SK-N-SH (cell line): ENCODE measurements at regions not wholly inside any gene's neighbourhood (a gene's known extent, or its start where the extent isn't known, plus 50 kb on each side); places are given as distances from the start of the nearest gene placed in this dataset.

Source experiments
- CTCF ChIA-PET: fragments of 300-600, 350-600 bp; formaldehyde crosslinking; extraction: SDS; loops from one replicate; lab custom pipeline; 2021; lab: Yijun Ruan, JAX
- POLR2A ChIA-PET: fragments of 350-600 bp; sonication (Branson Sonifier 250); formaldehyde crosslinking; extraction: SDS; loops from one replicate; lab custom pipeline; 2020; ENCODE audit warnings: antibody characterized with exemption, inconsistent platforms; lab: Yijun Ruan, JAX
- DNase-seq: peaks from one replicate; pipeline ENCODE4 v3.0.0; 2012
- H2AFZ ChIP-seq: fragments of 200-600 bp; sonication (generic); 2 replicates; pipeline ENCODE4 v1.8.1; 2016; ENCODE audit warnings: antibody characterized with exemption, mild to moderate bottlenecking, low read depth
- H3F3A ChIP-seq: fragments of 200-600 bp; sonication (generic); replicated peaks from 2 replicates; pipeline ENCODE3; 2016; ENCODE audit warnings: antibody characterized with exemption, mild to moderate bottlenecking; ENCODE audit not compliant: insufficient read depth
- H3K27ac ChIP-seq, 2 experiments: fragments of 200-500 bp in 1 of 2; fragments of 200-600 bp in 1 of 2; sonication (Bioruptor generic) in 1 of 2; sonication (generic), shearing (Covaris generic) in 1 of 2; 2 replicates each; pipeline versions ENCODE4 v1.5.1 to v1.6.1; 2014 to 2016; ENCODE audit warnings: low read depth in 2 of 2, inconsistent platforms in 1 of 2, low read length in 1 of 2, mild to moderate bottlenecking in 1 of 2, mixed read lengths in 1 of 2
- H3K27me3 ChIP-seq: fragments of 200-600 bp; sonication (generic), shearing (Covaris generic); 2 replicates; pipeline ENCODE4 v1.6.1; 2016; ENCODE audit warnings: mixed run types; ENCODE audit not compliant: insufficient read depth
- H3K36me3 ChIP-seq, 2 experiments: fragments of 200-500 bp in 1 of 2; fragments of 200-600 bp in 1 of 2; sonication (Bioruptor generic) in 1 of 2; sonication (generic) in 1 of 2; replicated peaks in 1 of 2; 2 replicates each; pipeline versions ENCODE3 to v1.5.1; 2014 to 2016; ENCODE audit warnings: low read length in 1 of 2, mild to moderate bottlenecking in 1 of 2; ENCODE audit not compliant: insufficient read depth in 2 of 2, control insufficient read depth in 1 of 2
- H3K4me1 ChIP-seq, 2 experiments: fragments of 200-500 bp in 1 of 2; fragments of 200-600 bp in 1 of 2; sonication (Bioruptor generic) in 1 of 2; sonication (generic), shearing (Covaris generic) in 1 of 2; 2 replicates each; pipeline versions ENCODE4 v1.5.1 to v1.6.1; 2014 to 2016; ENCODE audit warnings: low read depth in 1 of 2, low read length in 1 of 2, mixed run types in 1 of 2; ENCODE audit not compliant: insufficient read depth in 2 of 2, control insufficient read depth in 1 of 2
- H3K4me2 ChIP-seq: fragments of 200-600 bp; sonication (generic), shearing (Covaris generic); 2 replicates; pipeline ENCODE4 v1.6.1; 2017; ENCODE audit warnings: mixed run types
- H3K4me3 ChIP-seq, 2 experiments: fragments of 200-500 bp in 1 of 2; fragments of 200-600 bp in 1 of 2; sonication (Bioruptor generic) in 1 of 2; sonication (generic), shearing (Covaris generic) in 1 of 2; 2 replicates each; pipeline versions ENCODE4 v1.5.1 to v1.8.1; 2014 to 2016; ENCODE audit warnings: low read depth in 2 of 2, inconsistent platforms in 1 of 2, low read length in 1 of 2, mild to moderate bottlenecking in 1 of 2, mixed read lengths in 1 of 2, moderate library complexity in 1 of 2
- H3K79me2 ChIP-seq: fragments of 200-600 bp; sonication (generic); 2 replicates; pipeline ENCODE4 v1.8.1; 2017; ENCODE audit warnings: mild to moderate bottlenecking; ENCODE audit not compliant: insufficient read depth
- H3K9ac ChIP-seq: fragments of 200-600 bp; sonication (generic); 2 replicates; pipeline ENCODE4 v1.6.1; 2017; ENCODE audit warnings: mixed run types
- H3K9me2 ChIP-seq: fragments of 200-600 bp; sonication (generic); 2 replicates; pipeline ENCODE4 v1.6.1; 2017; ENCODE audit warnings: mixed run types
- H3K9me3 ChIP-seq: fragments of 200-600 bp; sonication (generic); 2 replicates; pipeline ENCODE4 v1.6.1; 2017; ENCODE audit warnings: mixed run types, mild to moderate bottlenecking, moderate library complexity
- H4K20me1 ChIP-seq: fragments of 200-600 bp; sonication (generic); 2 replicates; pipeline ENCODE4 v1.6.1; 2017; ENCODE audit warnings: mild to moderate bottlenecking, mixed run types; ENCODE audit not compliant: insufficient read depth
- CHD2 ChIP-seq: fragments of 150-350 bp; IDR thresholded peaks from 2 replicates; pipeline ENCODE4 v1.6.1; 2018; ENCODE audit warnings: low read length; ENCODE audit not compliant: partially characterized antibody
- FOXJ3 ChIP-seq: sonication (generic); formaldehyde crosslinking; IDR thresholded peaks from 2 replicates; pipeline ENCODE4 v1.5.1; 2020; ENCODE audit warnings: mild to moderate bottlenecking, missing genetic modification reagents
- GABPA ChIP-seq: IDR thresholded peaks from 2 replicates; pipeline ENCODE4 v1.4.0; 2012; ENCODE audit warnings: low read depth, mild to moderate bottlenecking
- GATA2 ChIP-seq: sonication (generic); formaldehyde crosslinking; IDR thresholded peaks from 2 replicates; pipeline ENCODE4 v1.5.0; 2020; ENCODE audit warnings: mild to moderate bottlenecking, missing genetic modification reagents
- IRF3 ChIP-seq: fragments of 150-350 bp; IDR thresholded peaks from 2 replicates; pipeline ENCODE4 v1.6.1; 2016; ENCODE audit warnings: mild to moderate bottlenecking, low read depth, low read length
- JUND ChIP-seq: IDR thresholded peaks from 2 replicates; pipeline ENCODE4 v1.4.0; 2012
- POLR2AphosphoS5 ChIP-seq: IDR thresholded peaks from 2 replicates; pipeline ENCODE4 v1.6.1; 2012; ENCODE audit warnings: low read depth, low read length
- RFX5 ChIP-seq: IDR thresholded peaks from 2 replicates; pipeline ENCODE4 v1.6.1; 2012; ENCODE audit warnings: mild to moderate bottlenecking, improper control_type of control experiment, low read length
- SMC3 ChIP-seq: IDR thresholded peaks from 2 replicates; pipeline ENCODE4 v1.6.1; 2012; ENCODE audit warnings: low read depth, low read length, improper control_type of control experiment
- YY1 ChIP-seq: IDR thresholded peaks from 2 replicates; pipeline ENCODE4 v1.4.0; 2012; ENCODE audit warnings: low read depth, mild to moderate bottlenecking
- ZBTB33 ChIP-seq: IDR thresholded peaks from 2 replicates; pipeline ENCODE4 v1.4.0; 2012; ENCODE audit warnings: low read depth, borderline replicate concordance
- WGBS: methylation state at CpG from one replicate; pipeline ENCODE4 v1.1.6; 2017; ENCODE audit warnings: low lambda C conversion rate; 5-methylcytosine and 5-hydroxymethylcytosine counted together
- TF ChIP-seq, protein P1 (sequence below): fragments of 150-350 bp; IDR thresholded peaks from 2 replicates; pipeline ENCODE4 v1.6.1; 2017; ENCODE audit warnings: antibody characterized with exemption, low read length, low read depth, borderline replicate concordance
- TF ChIP-seq, protein P2 (sequence below): IDR thresholded peaks from 2 replicates; pipeline ENCODE4 v1.4.0; 2012; ENCODE audit warnings: low read depth

- no peaks in the 10 kb centered on the region for H3K27me3 ChIP-seq
- H3K9ac ChIP-seq: no peak overlapping the region
- no peaks in the 10 kb centered on the region for H3K36me3 ChIP-seq
- no peaks in the 10 kb centered on the region for H3K9me2 ChIP-seq
- no peaks in the 10 kb centered on the region for H3K9me3 ChIP-seq
- POLR2A ChIA-PET: no interaction called here
- no peaks in the 10 kb centered on the region; the same call in 1 of the 2 replicates for H3K79me2 ChIP-seq
- H4K20me1 ChIP-seq: no peaks in the 10 kb centered on the region
- CTCF ChIA-PET: interaction anchor here (0.8 kb wide), 1 partner anchor 36 kb away, joined by 3 read pairs; no protein-coding TSS in a partner anchor
- TF ChIP-seq YY1 (no peak), JUND (no peak), RFX5 (no peak), SMC3 (no peak), POLR2AphosphoS5 (no peak), GABPA (no peak), FOXJ3 (no peak), GATA2 (no peak), ZBTB33 (no peak), IRF3 (no peak)
- TF ChIP-seq, protein P1, sequence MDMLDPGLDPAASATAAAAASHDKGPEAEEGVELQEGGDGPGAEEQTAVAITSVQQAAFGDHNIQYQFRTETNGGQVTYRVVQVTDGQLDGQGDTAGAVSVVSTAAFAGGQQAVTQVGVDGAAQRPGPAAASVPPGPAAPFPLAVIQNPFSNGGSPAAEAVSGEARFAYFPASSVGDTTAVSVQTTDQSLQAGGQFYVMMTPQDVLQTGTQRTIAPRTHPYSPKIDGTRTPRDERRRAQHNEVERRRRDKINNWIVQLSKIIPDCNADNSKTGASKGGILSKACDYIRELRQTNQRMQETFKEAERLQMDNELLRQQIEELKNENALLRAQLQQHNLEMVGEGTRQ: no peak
- TF ChIP-seq, protein P2, sequence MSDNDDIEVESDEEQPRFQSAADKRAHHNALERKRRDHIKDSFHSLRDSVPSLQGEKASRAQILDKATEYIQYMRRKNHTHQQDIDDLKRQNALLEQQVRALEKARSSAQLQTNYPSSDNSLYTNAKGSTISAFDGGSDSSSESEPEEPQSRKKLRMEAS: no peak
- no peak overlapping the region for H3K4me3 ChIP-seq
- no peak overlapping the region for H3K27ac ChIP-seq
- H3K4me2 ChIP-seq: no peak overlapping the region
- H3F3A ChIP-seq: no peaks in the 10 kb centered on the region
- H2AFZ ChIP-seq: no peak overlapping the region
- WGBS: 44% methylated on average over 3 of the region's 3 CpGs
- peaks cover 0 to 3% of the 10 kb centered on the region in 2 experiments; a peak in 1 of 4 replicates for H3K4me1 ChIP-seq
- no peak for DNase-seq
Measured at GRCh38 chr13:105345131-105345530, 1190.3 kb downstream of the EFNB2 start.

GRCh38 chr13:105343134-105343806, 1192.2 kb downstream of the EFNB2 start:
- 67% methylated on average over 4 of the region's 4 CpGs for WGBS
- no peak overlapping the region for H2AFZ ChIP-seq
- peaks cover 0 to 3% of the 10 kb centered on the region in 2 experiments; a peak in 1 of 4 replicates for H3K4me1 ChIP-seq
- H3K27me3 ChIP-seq: no peaks in the 10 kb centered on the region
- no peak overlapping the region for H3K27ac ChIP-seq
- no peak overlapping the region for H3K4me2 ChIP-seq
- no peaks in the 10 kb centered on the region for H3K79me2 ChIP-seq
- H4K20me1 ChIP-seq: no peaks in the 10 kb centered on the region
- ChIA-PET POLR2A (no interaction called here), CTCF (no interaction called here)
- H3K9me2 ChIP-seq: no peaks in the 10 kb centered on the region
- H3K36me3 ChIP-seq: no peaks in the 10 kb centered on the region
- DNase-seq: no peak
- no peak for TF ChIP-seq CHD2
- no peak for TF ChIP-seq ZBTB33
- no peak for TF ChIP-seq YY1
- TF ChIP-seq RFX5: no peak
- no peak for TF ChIP-seq JUND
- TF ChIP-seq FOXJ3: no peak
- H3K4me3 ChIP-seq: no peak overlapping the region
- H3F3A ChIP-seq: no peaks in the 10 kb centered on the region
- no peak overlapping the region for H3K9ac ChIP-seq
- no peaks in the 10 kb centered on the region for H3K9me3 ChIP-seq
